NCI-H1048 (cell line): ENCODE measurements at regions not wholly inside any gene's neighbourhood (a gene's known extent, or its start where the extent isn't known, plus 50 kb on each side); places are given as distances from the start of the nearest gene placed in this dataset.

Source experiments
- DNase-seq: peaks from one replicate; lab custom pipeline; 2025; lab: John Stamatoyannopoulos, UW

- DNase-seq, result no peak
These were observed 292.4 kb downstream of the NUAK1 start for GRCh38 chr12:105846331-105846730.

GRCh38 chr12:105847068-105847467, 291.7 kb downstream of the NUAK1 start:
- no peak for DNase-seq

GRCh38 chr12:105848286-105848685, 290.5 kb downstream of the NUAK1 start:
- no peak for DNase-seq

- DNase-seq, result no peak
These were observed 288.4 kb downstream of the NUAK1 start for GRCh38 chr12:105850103-105850968.

GRCh38 chr12:105852496-105852895, 286.3 kb downstream of the NUAK1 start:
- DNase-seq, result no peak

GRCh38 chr12:105852951-105853350, 285.8 kb downstream of the NUAK1 start:
- no peak for DNase-seq

- DNase-seq, result no peak
These were observed 284.7 kb downstream of the NUAK1 start for GRCh38 chr12:105854071-105854470.

GRCh38 chr12:105855361-105856047, 283.2 kb downstream of the NUAK1 start:
- DNase-seq, result no peak

- no peak for DNase-seq
These were observed 282.7 kb downstream of the NUAK1 start for GRCh38 chr12:105856048-105856405.

- DNase-seq, result no peak
These were observed 279.6 kb downstream of the NUAK1 start for GRCh38 chr12:105858981-105859710.

- DNase-seq, result no peak
These were observed 278.1 kb downstream of the NUAK1 start for GRCh38 chr12:105860561-105861207.

GRCh38 chr12:105861227-105861626, 277.5 kb downstream of the NUAK1 start:
- DNase-seq, result no peak

GRCh38 chr12:105862163-105862821, 276.5 kb downstream of the NUAK1 start:
- DNase-seq, result no peak

- no peak for DNase-seq
These were observed 274.4 kb downstream of the NUAK1 start for GRCh38 chr12:105864316-105864715.

- no peak for DNase-seq
These were observed 273.9 kb downstream of the NUAK1 start for GRCh38 chr12:105864901-105865300.

- no peak for DNase-seq
These were observed 272.9 kb downstream of the NUAK1 start for GRCh38 chr12:105865886-105866285.

- no peak for DNase-seq
These were observed 264.6 kb downstream of the NUAK1 start for GRCh38 chr12:105874121-105874520.

- DNase-seq, result no peak
These were observed 262.3 kb downstream of the NUAK1 start for GRCh38 chr12:105876396-105876927.

GRCh38 chr12:105878964-105879363, 259.8 kb downstream of the NUAK1 start:
- no peak for DNase-seq

- no peak for DNase-seq
These were observed 257.8 kb downstream of the NUAK1 start for GRCh38 chr12:105880824-105881388.

- no peak for DNase-seq
These were observed 256.4 kb downstream of the NUAK1 start for GRCh38 chr12:105882404-105882803.
